ENCODE measurements at regions not wholly inside any gene's neighbourhood (a gene's known extent, or its start where the extent isn't known, plus 50 kb on each side); places are given as distances from the start of the nearest gene placed in this dataset.

DNA sequence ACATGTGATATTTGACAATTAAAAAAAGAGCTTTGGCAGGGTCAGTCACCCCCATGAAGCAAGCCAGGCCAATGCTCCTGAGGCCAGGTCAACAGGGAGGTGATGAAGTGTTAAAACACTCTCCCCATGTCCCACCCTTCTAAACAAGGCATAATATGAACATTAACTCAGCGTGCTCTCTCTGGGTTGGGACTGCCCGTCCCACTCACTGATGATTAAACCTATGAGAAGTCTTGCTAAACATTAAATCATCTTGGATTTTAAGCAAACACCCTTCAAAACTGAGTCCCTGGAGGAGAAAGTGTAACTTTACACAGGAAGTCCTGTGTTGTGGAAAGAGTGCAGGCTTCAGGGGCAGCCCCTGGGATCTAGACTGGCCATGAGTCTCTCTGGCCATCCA, 558.5 kb downstream of the CD83 start:
- no peak for TF ChIP-seq POLR2A (IDR thresholded peaks at IDR 0.05)
- TF ChIP-seq POLR2AphosphoS5 (IDR thresholded peaks at IDR 0.05) = no peak
- TF ChIP-seq, protein P1, sequence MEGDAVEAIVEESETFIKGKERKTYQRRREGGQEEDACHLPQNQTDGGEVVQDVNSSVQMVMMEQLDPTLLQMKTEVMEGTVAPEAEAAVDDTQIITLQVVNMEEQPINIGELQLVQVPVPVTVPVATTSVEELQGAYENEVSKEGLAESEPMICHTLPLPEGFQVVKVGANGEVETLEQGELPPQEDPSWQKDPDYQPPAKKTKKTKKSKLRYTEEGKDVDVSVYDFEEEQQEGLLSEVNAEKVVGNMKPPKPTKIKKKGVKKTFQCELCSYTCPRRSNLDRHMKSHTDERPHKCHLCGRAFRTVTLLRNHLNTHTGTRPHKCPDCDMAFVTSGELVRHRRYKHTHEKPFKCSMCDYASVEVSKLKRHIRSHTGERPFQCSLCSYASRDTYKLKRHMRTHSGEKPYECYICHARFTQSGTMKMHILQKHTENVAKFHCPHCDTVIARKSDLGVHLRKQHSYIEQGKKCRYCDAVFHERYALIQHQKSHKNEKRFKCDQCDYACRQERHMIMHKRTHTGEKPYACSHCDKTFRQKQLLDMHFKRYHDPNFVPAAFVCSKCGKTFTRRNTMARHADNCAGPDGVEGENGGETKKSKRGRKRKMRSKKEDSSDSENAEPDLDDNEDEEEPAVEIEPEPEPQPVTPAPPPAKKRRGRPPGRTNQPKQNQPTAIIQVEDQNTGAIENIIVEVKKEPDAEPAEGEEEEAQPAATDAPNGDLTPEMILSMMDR (IDR thresholded peaks at IDR 0.05) = no peak
